HPDE6-E6E7 (cell line): ENCODE measurements at regions not wholly inside any gene's neighbourhood (a gene's known extent, or its start where the extent isn't known, plus 50 kb on each side); places are given as distances from the start of the nearest gene placed in this dataset.
"Not testable (repeated sequence)": the region's sequence is repeated elsewhere in the genome, so short reads cannot be mapped to it uniquely, and the experiment has no call there.

Experiments
- DNase-seq: peaks from one replicate; pipeline ENCODE4 v3.0.0; 2011; ENCODE audit warnings: missing footprints; ENCODE audit errors: extremely low spot score

GRCh38 chr5:91499943-91500531 lies 116.9 kb upstream of the ARRDC3 start:
- peak; percentile 8 for DNase-seq

GRCh38 chr5:91495699-91496098 lies 112.6 kb upstream of the ARRDC3 start:
- DNase-seq: no peak

- no peak for DNase-seq
Measured at GRCh38 chr5:91494447-91494996, 111.4 kb upstream of the ARRDC3 start.

GRCh38 chr5:91493086-91493485 lies 110.0 kb upstream of the ARRDC3 start:
- DNase-seq: no peak

GRCh38 chr5:91491229-91491628 lies 108.1 kb upstream of the ARRDC3 start:
- DNase-seq: no peak

GRCh38 chr5:91490316-91490715 lies 107.2 kb upstream of the ARRDC3 start:
- no peak for DNase-seq

GRCh38 chr5:91487420-91487819 lies 104.3 kb upstream of the ARRDC3 start:
- DNase-seq: no peak

- DNase-seq: no peak
Measured at GRCh38 chr5:91486638-91487037, 103.5 kb upstream of the ARRDC3 start.

- DNase-seq: no peak
Measured at GRCh38 chr5:91484662-91485061, 101.5 kb upstream of the ARRDC3 start.

- DNase-seq: not testable (repeated sequence)
Measured at GRCh38 chr5:91479376-91479775, 96.3 kb upstream of the ARRDC3 start.

- no peak for DNase-seq
Measured at GRCh38 chr5:91478096-91478495, 95.0 kb upstream of the ARRDC3 start.

- DNase-seq: no peak
Measured at GRCh38 chr5:91477408-91477807, 94.3 kb upstream of the ARRDC3 start.

- DNase-seq: no peak
Measured at GRCh38 chr5:91474201-91474600, 91.1 kb upstream of the ARRDC3 start.

GRCh38 chr5:91472631-91473030 lies 89.5 kb upstream of the ARRDC3 start:
- no peak for DNase-seq

- no peak for DNase-seq
Measured at GRCh38 chr5:91469517-91470165, 86.5 kb upstream of the ARRDC3 start.

GRCh38 chr5:91468651-91469422 lies 85.7 kb upstream of the ARRDC3 start:
- DNase-seq: no peak

GRCh38 chr5:91464886-91465646 lies 81.9 kb upstream of the ARRDC3 start:
- DNase-seq: no peak

- no peak for DNase-seq
Measured at GRCh38 chr5:91457681-91458058, 74.6 kb upstream of the ARRDC3 start.

GRCh38 chr5:91456928-91457680 lies 74.0 kb upstream of the ARRDC3 start:
- DNase-seq: no peak

- no peak for DNase-seq
Measured at GRCh38 chr5:91449083-91449482, 66.0 kb upstream of the ARRDC3 start.

GRCh38 chr5:91448079-91448478 lies 65.0 kb upstream of the ARRDC3 start:
- not testable (repeated sequence) for DNase-seq
